ENCODE measurements at regions not wholly inside any gene's neighbourhood (a gene's known extent, or its start where the extent isn't known, plus 50 kb on each side); places are given as distances from the start of the nearest gene placed in this dataset.
A peak's percentile ranks its signal among the peaks of the same experiment; 100 is the strongest.

DNA sequence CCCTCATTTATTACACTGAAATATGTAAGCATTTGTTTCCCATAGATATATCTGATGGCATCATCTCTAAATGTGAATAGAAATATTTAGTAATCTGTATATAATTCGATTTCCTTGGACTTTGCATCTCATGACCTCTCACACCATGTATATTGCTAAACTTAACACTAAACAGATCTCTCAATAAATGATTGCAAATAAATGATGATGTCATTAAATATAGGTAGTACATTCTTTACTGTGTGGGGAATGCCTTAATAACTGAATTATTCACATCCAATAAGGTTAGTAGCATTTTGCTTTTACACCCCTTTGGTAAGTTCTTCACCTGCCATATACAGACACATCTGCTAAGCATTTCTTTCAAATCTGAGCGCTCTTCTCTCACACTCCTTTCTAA is 340.5 kb downstream of the FSCB start:
- no peak for DNase-seq
- in situ Hi-C loops (cut with MboI; ENCODE audit: low pct_unique_long_range_greater_than_20kb, low sequenced_read_pairs): no loop called here

DNA sequence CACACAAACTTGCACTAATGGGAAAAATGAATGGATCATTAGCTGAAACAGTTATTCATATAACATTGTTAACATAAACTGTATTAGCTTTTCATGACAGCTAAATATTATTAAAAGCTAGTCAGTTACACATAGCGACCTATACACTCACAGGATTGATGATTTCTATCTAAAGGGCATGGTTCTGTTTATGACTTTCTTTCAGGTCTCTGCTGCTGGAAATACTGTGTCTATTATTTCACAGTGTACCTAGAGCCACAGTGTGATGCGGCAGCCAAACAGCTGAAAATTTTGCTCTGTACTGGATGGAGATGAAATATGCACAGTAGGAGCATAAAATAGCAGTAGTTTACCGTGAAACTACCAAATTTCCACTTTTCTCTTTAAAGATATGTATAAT is 341.1 kb downstream of the FSCB start:
- no peak for DNase-seq
- in situ Hi-C loops (cut with MboI; ENCODE audit: low pct_unique_long_range_greater_than_20kb, low sequenced_read_pairs): no loop called here

DNA sequence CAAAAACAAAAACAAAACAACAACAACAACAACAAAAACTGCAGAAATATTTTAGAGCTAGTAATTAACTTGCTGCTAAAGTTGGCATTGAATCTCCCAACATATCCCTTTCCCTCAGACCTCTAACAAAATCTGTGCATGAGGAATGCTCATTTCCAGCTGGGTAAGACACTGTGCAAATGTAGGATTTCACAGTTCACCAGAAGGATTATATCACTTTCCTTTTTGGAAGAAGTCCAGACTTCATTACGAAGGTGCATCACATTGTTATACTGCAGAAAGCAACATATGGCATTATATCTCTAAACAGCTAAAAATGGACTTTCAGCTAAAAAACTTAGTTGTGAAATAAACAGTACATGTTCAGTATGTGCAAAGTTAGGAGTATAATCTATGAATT is 341.8 kb downstream of the FSCB start:
- DNase-seq: no peak
- in situ Hi-C loops (cut with MboI; ENCODE audit: low pct_unique_long_range_greater_than_20kb, low sequenced_read_pairs): no loop called here

DNA sequence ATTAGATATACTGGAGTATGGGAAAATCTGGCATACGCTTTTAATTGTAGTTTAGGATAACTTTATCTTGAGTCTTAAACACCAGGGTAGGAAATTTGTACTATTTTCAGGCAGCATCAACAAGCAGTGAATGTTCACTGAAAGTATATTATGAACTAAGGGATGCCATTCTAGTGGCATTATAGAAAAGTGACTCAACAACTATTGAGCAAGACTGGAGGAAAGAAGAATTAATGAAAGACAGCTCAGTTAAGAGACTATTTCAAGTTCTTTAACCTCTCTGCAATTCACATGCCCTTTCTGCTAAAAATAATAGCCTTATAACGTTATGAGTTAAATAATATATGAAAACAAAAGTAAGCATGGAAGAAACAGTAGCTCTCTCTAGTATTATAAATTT is 343.1 kb downstream of the FSCB start:
- in situ Hi-C loops (cut with MboI; ENCODE audit: low pct_unique_long_range_greater_than_20kb, low sequenced_read_pairs): no loop called here
- DNase-seq: no peak

DNA sequence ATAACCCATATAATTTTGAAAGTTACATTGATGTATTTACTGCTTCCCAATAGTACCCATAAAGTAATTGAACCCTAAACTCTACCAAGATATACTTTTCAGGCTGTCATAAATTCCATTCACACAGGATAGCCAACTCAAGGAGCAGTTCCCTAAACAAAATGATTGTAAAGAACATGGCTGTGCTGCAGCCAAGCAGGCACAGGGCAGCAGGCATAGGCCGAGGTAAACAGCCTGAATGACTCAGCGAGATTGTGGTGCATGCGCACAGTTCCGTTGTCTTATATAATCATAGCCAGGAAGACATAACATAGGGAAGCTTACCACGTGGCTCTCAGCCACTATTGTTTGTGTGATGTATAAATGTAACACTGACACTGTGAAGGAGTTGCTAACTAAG is 344.9 kb downstream of the FSCB start:
- peak; percentile 8 for DNase-seq
- in situ Hi-C loops (cut with MboI; ENCODE audit: low pct_unique_long_range_greater_than_20kb, low sequenced_read_pairs): no loop called here

DNA sequence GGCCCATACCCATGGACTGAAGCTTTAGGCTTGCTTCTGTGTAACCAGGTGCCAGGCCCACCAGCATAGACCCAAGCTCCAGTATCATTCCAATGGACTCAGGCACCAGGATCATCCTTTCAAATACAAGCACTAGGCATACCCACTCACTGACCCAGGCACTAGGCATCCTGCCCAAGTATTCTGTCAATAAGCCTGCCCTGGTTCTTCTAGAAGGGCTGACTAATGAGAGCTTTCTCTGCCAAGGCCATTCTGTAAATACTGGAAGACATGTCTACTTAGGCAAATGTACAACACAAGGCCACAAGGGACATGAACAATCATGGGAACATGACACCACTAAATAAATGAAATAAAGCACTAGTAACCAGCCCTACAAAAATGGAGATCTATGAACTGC is 352.2 kb downstream of the FSCB start:
- in situ Hi-C loops (cut with MboI; ENCODE audit: low pct_unique_long_range_greater_than_20kb, low sequenced_read_pairs): no loop called here
- no peak for DNase-seq

DNA sequence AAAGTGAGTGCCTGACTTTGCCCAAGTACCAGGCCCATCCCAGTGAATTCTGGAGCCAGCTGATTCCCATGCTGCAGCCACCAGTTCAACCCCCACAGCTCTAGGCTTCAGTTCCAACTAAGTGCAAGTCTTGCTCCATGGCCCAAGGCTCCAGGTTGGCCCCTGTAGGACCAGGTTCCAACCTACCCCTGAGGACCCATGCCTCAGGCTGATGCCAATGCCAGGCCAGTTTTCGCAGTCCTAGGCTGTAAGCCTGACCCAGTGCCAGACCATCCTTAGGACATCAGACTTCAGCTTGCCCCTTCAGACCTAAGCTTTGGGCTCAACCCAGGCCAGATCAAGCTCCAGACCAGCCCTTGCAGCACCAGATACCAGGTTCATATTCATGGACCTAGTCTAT is 352.6 kb downstream of the FSCB start:
- DNase-seq: no peak
- in situ Hi-C loops (cut with MboI; ENCODE audit: low pct_unique_long_range_greater_than_20kb, low sequenced_read_pairs): no loop called here

DNA sequence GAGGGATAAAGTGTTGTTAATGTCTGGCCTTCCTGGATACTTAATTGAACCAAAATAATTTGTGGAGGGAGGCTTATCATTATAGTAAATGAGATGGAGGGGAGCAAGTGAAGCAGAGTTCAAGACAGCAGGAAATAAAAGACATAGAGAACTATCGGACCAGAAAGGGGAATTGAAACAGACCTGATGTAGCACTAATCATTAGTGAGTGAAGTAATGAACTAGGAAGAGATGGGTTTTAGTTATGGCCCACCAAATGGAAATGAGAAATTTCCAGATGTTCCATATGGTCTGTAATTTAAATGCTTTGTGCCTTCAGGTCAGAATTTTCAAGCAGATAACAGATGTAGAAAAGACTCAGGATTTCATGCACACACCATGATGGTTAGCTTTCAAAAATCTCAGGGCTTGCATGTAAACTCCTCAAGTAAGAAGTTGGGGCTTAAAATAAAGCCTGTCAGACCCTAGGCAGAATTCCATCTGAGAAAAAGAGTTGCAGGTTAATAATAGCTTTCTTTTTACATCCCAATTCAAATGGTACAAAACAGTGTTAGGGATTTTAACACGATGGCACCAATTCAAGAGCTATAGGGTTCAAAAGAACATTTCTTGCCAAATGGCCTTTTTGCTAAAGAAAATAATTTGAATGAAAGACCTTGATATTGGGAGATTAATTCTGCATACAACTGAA is 355.8 kb downstream of the FSCB start:
- in situ Hi-C loops (cut with MboI; ENCODE audit: low pct_unique_long_range_greater_than_20kb, low sequenced_read_pairs): no loop called here
- DNase-seq: no peak

DNA sequence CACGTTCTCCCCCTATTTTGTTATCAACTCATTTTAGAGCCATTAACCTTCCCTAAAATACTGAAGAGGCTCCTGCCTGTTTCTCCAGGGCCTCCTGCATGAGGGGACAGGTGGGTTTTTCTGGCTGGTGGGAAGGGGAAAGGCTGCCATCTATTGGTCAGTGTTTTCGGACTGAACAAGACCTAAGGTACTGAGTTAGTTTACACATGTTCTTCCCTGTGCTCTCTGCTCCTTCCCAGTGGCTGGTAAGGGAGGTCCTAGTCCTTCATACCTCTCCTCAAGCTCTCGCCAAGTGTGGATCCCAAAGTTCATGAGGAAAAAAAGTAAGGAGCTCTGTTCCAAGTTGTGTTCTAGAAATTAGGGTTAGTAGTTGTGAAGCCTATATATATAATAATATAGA is 357.5 kb downstream of the FSCB start:
- DNase-seq: peak; percentile 41
- in situ Hi-C loops (cut with MboI; ENCODE audit: low pct_unique_long_range_greater_than_20kb, low sequenced_read_pairs): no loop called here

DNA sequence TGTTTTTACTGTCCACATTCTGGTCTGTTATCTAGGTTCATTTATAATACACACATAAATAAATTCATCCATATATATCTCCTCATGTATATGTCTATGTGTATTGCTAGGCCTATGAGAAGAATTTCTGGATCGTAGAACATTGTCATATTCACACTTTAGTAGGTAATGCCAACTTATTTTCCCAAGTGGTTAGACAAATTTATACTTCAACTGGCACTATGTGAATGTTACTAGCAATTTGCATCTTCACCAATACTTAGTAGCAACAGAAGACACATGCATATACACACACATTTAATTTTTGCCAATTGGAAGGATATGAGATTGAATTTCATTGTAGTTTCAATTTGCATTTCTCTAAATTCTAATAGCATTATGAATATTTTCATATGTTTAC is 365.1 kb downstream of the FSCB start:
- in situ Hi-C loops (cut with MboI; ENCODE audit: low pct_unique_long_range_greater_than_20kb, low sequenced_read_pairs): no loop called here
- DNase-seq: no peak

DNA sequence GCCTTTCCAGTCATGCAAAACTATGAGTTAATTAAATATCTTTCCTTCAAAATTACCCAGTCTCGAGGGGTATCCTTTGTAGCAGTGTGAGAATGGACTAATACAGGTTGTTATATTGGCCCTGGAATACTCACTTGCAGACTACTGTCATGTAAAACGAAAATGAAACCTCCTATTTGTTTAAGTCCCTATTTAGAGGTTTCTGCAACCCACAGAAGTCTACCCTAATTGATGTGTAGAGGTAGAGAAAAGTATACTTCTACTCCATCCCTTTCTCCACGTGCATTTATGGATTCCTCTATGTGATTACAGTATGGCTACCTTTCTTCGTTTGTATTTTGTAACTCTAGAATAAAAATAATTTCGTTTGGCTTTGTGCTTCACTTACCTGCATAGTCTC is 371.1 kb downstream of the FSCB start:
- in situ Hi-C loops (cut with MboI; ENCODE audit: low pct_unique_long_range_greater_than_20kb, low sequenced_read_pairs): no loop called here
- DNase-seq: no peak

DNA sequence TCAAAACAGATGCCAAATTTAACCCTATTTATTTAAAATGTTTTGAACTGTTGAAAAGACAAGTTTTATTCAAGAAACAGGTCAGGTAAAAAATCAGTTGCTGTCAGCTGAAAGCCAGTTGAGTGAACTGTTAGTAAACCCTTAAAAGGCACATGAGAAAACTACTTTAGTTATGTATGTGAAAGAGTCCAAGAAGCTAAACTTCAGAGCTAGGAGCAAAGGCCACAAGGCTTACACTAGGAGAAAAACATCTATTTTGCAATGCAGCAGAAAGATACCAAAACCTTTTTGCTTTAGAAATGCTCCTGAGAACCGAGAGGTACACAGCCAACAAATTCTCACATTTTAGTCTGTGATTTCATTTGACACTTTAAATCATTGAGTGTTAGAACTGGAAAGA is 375.2 kb downstream of the FSCB start:
- DNase-seq: no peak
- in situ Hi-C loops (cut with MboI; ENCODE audit: low pct_unique_long_range_greater_than_20kb, low sequenced_read_pairs): no loop called here

DNA sequence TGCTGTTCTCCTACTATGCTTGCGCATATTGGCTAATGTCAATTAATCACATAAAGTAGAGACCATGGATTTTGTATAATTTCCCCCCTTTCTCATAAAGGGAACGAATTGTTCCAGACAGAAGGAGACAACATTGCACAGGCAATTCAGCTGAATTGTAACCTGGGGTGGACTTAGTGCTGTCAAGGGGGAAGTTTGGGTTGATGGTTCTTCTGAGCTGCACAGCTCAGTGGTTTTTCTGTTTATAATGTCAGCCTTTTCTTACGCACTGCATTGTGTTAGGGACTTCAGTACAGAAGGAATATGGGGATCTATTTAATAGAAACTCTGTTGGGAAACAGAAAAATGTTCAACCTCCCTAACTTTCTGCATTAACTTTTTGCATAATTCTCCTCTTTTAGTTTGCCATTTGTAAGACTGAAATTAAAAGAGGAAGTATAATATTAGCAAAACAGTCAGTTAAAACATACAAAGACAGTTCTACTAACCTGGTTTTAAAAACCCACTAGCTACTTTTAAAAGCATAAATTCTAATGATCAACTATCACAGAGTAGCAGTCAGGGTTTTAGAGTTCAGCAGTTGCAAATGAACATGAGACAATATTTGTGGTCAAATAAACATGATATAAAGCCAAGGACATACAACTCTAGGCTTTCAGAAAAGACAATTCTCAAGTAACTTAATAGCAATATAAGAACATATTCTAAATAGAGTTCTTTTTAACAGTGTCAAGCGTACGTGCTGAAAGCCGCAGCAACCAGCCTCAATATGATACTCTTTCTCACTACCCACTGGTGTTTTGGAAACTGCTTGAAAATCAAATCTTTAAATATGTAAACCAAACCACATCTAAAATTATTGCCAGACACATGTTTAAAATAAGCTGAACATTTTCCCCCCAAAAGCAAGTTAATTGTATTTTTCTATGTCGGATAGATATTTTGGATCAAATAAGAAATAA is 393.0 kb downstream of the FSCB start:
- in situ Hi-C loops (cut with MboI; ENCODE audit: low pct_unique_long_range_greater_than_20kb, low sequenced_read_pairs): no loop called here
- DNase-seq: no peak

DNA sequence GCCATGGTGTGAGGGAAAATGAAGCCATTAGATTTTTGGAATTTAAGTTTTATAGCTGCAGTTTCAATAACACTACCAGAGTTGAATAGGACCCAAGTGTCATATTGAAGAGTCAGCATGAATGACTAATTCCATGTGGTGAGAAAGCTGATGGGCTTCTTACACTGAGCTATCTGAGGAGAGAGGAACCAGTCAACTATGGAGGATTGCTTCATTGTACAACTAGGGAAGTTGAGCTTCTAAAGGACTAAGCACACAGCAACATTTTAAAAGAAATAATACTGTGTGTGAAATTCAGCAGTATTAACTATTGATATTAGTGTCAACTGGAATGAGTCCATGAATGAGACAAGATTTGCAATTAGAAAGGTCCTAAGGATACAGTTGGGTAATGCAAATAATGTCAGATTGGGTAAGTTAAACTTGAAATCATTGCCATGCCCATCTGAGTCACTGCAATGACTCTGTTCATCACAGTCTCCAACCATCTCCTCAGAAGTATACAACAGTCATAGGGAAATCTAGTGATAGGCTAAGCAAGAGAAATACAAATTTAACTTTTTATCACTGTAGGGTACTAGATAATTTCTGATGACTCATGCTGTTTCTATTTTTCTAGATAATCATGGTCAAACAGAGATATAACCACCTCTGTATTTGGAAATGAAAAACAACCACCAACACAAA is 394.2 kb downstream of the FSCB start:
- DNase-seq: no peak
- in situ Hi-C loops (cut with MboI; ENCODE audit: low pct_unique_long_range_greater_than_20kb, low sequenced_read_pairs): no loop called here

DNA sequence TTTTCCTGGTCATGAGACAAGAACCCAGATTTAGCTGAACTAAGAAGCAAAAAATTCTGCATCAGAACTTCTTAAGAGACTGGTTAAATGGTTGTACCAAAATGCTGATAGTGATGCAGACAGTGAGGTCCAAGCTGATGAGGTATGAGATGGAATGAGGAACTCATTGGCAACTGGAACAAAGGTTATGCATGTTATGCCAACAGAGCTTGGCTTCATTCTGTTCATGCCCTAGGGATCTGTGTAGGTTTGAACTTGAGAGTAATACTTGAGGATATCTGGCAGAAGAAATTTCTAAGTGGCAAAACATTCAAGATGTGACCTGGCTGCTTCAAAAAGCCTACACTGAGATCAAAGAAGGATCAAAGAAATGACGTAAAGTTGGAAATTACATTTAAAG is 398.0 kb downstream of the FSCB start:
- in situ Hi-C loops (cut with MboI; ENCODE audit: low pct_unique_long_range_greater_than_20kb, low sequenced_read_pairs): no loop called here
- DNase-seq: no peak

DNA sequence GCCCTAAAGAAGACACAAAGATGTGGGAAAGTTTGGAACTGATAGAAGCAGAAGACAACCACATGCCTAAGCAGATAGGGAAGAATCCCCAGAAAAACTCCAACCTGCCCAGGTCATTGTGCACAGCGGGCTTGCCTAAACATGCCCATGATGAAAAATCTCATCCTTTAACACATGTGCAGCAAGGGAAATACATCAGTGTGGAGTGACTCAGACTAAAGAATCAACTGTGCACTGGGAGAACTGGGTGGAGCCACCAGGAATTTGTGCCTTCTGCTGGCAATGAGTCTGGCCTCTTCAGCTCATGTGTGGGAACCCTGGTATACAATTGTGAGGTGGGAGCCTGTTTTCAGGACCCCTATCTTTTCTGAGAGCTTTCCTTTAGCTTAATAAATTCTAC is 398.5 kb downstream of the FSCB start:
- in situ Hi-C loops (cut with MboI; ENCODE audit: low pct_unique_long_range_greater_than_20kb, low sequenced_read_pairs): no loop called here
- no peak for DNase-seq

DNA sequence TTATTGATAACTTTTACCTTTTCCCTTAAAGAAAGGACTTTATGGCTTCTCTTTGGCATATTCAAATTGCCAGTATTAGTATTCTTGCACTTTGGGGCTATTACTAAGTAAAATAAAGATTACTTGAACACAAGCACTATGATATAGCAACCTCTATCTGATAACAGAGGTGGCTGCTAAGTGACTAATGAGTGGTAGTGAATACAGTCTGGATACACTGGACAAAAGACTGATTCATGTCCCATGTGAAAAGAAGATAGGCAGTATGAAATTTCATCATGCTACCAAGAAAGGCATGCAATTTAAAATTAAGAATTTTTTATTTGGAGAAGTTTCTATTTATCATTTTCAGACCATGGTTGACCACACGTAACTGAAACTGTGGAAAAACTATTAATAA is 399.9 kb downstream of the FSCB start:
- DNase-seq: no peak
- in situ Hi-C loops (cut with MboI; ENCODE audit: low pct_unique_long_range_greater_than_20kb, low sequenced_read_pairs): no loop called here

DNA sequence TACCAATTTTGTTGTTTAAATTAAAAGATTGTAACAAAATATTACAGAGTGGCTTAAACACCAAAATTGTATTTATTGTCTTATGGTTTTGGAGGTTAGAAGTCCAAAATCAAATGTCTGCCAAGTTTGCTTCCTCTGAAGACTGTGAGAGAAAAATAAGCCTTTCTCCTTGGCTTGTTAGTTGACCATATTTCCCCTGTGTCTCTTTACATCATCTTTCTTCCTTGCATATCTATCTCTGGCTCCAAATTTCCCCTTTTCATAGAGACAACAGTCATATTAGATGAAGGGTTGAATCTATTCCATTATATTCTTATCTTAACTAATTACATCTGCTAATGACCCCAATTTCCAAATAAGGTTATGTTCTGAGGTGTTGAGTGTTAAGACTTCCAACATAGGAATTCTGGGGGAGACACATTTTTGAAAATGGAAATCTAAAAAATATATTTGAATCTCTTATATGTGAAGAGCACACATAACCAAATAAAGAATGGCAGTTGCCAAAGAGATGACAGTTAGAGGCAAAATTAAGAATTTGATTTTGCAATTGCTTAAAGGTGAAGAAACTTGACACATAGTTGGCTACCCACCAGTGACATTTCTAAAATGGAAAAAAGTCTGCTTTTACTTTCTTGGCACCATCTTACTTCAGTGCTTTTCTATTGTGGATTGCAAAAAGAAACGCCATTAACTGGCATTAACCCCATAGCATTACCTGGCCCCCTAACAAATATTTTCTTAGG is 407.2 kb downstream of the FSCB start:
- DNase-seq: no peak
- in situ Hi-C loops (cut with MboI; ENCODE audit: low pct_unique_long_range_greater_than_20kb, low sequenced_read_pairs): no loop called here

DNA sequence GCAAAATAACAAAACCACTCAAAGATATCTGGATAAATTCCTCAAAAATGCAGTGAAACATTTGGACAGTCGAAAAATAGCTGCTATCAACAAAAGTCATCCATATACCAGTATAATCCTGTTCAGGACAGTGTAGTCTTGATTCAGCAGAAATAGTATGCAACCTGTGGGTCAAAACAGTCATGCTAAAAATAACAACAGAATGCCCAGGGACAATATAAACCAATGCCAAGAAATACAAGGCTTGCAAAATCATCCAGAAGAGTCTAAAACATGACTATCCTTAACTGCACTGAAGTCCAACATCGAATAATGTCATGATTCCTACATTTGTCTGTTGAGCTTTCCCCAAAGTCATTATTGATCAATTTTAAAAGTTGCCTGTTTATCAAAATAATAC is 425.9 kb downstream of the FSCB start:
- no peak for DNase-seq
- in situ Hi-C loops (cut with MboI; ENCODE audit: low pct_unique_long_range_greater_than_20kb, low sequenced_read_pairs): no loop called here

DNA sequence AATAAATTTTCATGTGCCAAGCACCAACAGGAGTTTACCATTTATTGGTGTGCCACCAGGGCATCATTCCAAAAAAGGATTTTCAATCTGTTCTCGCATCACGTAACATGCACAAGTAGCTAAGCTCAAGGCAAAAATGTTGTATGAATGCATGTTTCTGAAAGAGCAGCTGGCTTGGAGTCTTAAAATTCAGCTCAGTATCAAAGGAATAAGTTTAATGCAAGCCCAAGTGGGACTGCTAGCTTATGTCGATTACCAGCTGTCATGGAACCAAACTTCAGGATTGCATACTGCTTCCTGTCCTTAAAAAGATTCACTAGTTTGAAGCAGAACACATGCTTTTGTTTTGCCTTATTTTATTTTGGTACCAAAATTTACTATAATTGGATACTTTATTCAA is 437.0 kb downstream of the FSCB start:
- DNase-seq: no peak
- in situ Hi-C loops (cut with MboI; ENCODE audit: low pct_unique_long_range_greater_than_20kb, low sequenced_read_pairs): no loop called here
